Astrocyte of the cerebellum (primary cell): ENCODE measurements at regions not wholly inside any gene's neighbourhood (a gene's known extent, or its start where the extent isn't known, plus 50 kb on each side); places are given as distances from the start of the nearest gene placed in this dataset.

Experiments used
- DNase-seq: peaks from one replicate; pipeline ENCODE4 v3.0.0-alpha.2; 2011; ENCODE audit warnings: low read depth
- H3K4me3 ChIP-seq: 2 replicates; pipeline ENCODE4 v1.5.1; 2011; ENCODE audit warnings: mild to moderate bottlenecking, low read depth, low read length, moderate library complexity
- in situ Hi-C: cut with HindIII; loops from 2 replicates; pipeline ENCODE4 v1.10.0; 2017; ENCODE audit warnings: low sequenced_read_pairs
- TF ChIP-seq, protein P1 (sequence below): IDR thresholded peaks from 2 replicates; pipeline ENCODE4 v1.5.1; 2012; ENCODE audit warnings: low read length, low read depth, moderate library complexity, mild to moderate bottlenecking; ENCODE audit errors: missing control alignments

- DNase-seq, result no peak
- in situ Hi-C loops, result no loop called here
- TF ChIP-seq, protein P1, sequence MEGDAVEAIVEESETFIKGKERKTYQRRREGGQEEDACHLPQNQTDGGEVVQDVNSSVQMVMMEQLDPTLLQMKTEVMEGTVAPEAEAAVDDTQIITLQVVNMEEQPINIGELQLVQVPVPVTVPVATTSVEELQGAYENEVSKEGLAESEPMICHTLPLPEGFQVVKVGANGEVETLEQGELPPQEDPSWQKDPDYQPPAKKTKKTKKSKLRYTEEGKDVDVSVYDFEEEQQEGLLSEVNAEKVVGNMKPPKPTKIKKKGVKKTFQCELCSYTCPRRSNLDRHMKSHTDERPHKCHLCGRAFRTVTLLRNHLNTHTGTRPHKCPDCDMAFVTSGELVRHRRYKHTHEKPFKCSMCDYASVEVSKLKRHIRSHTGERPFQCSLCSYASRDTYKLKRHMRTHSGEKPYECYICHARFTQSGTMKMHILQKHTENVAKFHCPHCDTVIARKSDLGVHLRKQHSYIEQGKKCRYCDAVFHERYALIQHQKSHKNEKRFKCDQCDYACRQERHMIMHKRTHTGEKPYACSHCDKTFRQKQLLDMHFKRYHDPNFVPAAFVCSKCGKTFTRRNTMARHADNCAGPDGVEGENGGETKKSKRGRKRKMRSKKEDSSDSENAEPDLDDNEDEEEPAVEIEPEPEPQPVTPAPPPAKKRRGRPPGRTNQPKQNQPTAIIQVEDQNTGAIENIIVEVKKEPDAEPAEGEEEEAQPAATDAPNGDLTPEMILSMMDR, result no peak
- no peak overlapping the region for H3K4me3 ChIP-seq
Observed at GRCh38 chr5:8417316-8418048, 548.5 kb downstream of the MTRR start.

DNA sequence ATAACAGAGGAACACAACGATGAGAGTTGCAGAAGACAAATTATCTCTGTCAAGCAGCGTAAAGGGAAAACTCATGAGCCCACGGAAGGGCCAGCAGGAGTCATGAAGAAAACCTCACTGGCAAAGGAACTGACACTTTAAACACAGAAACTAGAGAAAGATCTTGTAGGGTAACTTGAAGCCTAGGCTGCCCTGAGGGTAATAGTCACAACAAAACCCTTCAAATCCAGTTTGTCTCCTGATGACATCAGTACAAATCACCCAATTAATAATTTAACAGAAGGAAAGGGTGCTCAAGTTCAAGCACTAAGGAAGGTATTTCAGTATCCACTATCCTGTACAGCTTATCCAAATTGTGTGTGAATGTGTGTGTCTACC, 549.1 kb downstream of the MTRR start:
- in situ Hi-C loops, result no loop called here
- TF ChIP-seq, protein P1, result no peak
- no peak for DNase-seq
- H3K4me3 ChIP-seq, result no peak overlapping the region

DNA sequence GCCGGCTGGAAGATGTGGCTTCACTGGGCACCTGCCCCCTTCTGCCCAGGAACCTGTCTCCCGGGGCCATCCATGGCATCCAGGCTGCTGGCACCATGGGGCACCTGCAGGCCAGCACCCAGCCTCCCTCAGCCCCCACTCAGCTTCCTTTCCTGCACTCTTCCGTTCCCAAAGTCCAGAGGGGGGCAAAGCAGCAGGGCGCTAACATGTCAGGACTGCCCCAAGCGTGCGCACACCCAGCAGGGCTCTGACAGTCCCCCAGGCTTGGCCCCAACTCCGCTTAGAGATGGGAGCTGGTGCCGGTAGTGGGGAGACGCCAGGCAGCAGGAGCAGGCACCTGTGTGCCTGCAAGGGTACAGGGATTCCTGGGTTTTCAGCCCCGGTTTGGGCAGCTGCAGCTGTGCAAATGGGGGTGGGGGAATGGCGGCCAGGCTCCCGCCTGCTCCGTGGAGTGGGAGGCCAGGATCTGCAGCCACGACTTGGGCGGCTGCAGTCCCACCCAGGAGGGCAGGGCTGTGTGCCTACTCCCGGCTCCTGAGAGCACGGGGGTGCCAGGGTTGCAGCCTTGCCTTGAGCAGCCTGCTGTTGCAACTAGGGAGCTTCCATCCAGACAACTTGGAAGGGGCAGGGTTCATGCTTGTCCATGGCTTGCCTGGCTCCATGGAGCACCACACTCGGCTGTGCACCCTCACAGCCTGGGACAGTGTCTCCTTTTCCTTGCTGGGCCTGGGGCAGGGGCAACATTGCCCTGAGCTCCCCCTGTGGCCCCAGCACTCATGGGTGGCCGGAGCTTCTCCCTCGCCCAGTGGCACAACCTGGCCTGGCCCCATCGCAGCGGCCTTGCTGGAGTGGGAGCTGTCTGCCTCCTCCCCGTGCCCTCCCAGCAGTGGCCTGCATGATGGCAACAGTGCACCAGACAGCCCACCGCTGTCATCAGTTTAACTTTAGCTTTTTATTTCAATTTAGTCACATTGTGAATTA, 561.1 kb downstream of the MTRR start:
- in situ Hi-C loops, result no loop called here
- TF ChIP-seq, protein P1, result no peak
- DNase-seq, result no peak
- no peak overlapping the region for H3K4me3 ChIP-seq

- TF ChIP-seq, protein P1, result no peak
- no peak overlapping the region for H3K4me3 ChIP-seq
- no peak for DNase-seq
- in situ Hi-C loops, result no loop called here
Observed at GRCh38 chr5:8434501-8434900, 565.6 kb downstream of the MTRR start.

GRCh38 chr5:8436924-8437323, 568.0 kb downstream of the MTRR start:
- in situ Hi-C loops, result no loop called here
- no peak overlapping the region for H3K4me3 ChIP-seq
- DNase-seq, result no peak
- TF ChIP-seq, protein P1, result no peak

DNA sequence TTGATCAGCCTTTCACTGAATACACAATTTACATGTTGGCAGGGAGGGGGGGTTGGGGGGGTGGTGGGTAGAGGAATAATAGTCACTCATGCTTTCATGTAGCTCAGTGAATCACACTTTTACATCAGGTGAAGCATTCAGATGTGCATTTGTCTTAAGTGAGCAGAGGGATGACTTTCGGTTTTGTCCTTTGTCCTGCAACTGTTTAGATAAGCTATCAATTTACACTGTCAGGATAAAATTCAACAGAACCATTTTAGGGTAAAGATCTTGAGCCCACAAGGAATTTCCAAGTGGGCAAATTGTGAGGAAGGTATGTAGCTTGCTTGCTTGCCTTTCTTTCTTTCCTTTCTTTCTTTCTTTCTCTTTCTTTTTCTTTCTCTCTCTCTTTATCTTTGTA, 576.2 kb downstream of the MTRR start:
- H3K4me3 ChIP-seq, result no peak overlapping the region
- DNase-seq, result no peak
- in situ Hi-C loops, result no loop called here
- TF ChIP-seq, protein P1, result no peak
